Keratinocyte (primary cell): ENCODE measurements at regions not wholly inside any gene's neighbourhood (a gene's known extent, or its start where the extent isn't known, plus 50 kb on each side); places are given as distances from the start of the nearest gene placed in this dataset.

ENCODE experiments used
- DNase-seq: peaks from one replicate; pipeline ENCODE4 v3.0.0-alpha.2; 2011; ENCODE audit warnings: low read depth, missing footprints, low spot score
- FAIRE-seq: peaks from 2 replicates; lab custom pipeline; 2011; peaks lifted over from hg19 to GRCh38; lab: Jason Lieb, UNC
- H2AFZ ChIP-seq: 2 replicates; pipeline ENCODE4 v1.6.0; 2012; ENCODE audit warnings: low read length, control low read depth, inconsistent platforms; ENCODE audit not compliant: control insufficient read depth
- H3K27ac ChIP-seq: 2 replicates; pipeline ENCODE4 v1.5.1; 2011; ENCODE audit warnings: low read length; ENCODE audit not compliant: control insufficient read depth, insufficient read depth
- H3K27me3 ChIP-seq: 3 replicates; pipeline ENCODE4 v1.6.0; 2011; ENCODE audit warnings: low read length; ENCODE audit not compliant: control insufficient read depth, insufficient read depth; ENCODE audit errors: extremely low read depth
- H3K36me3 ChIP-seq, 2 experiments: 2 replicates in 1 of 2; 3 replicates in 1 of 2; pipeline ENCODE4 v1.5.1; 2011; ENCODE audit warnings: low read length in 2 of 2, mild to moderate bottlenecking in 1 of 2; ENCODE audit not compliant: control insufficient read depth in 2 of 2, insufficient read depth in 2 of 2; ENCODE audit errors: extremely low read depth in 1 of 2
- H3K4me1 ChIP-seq: 3 replicates; pipeline ENCODE4 v1.5.1; 2011; ENCODE audit warnings: low read length; ENCODE audit not compliant: control insufficient read depth, insufficient read depth; ENCODE audit errors: extremely low read depth
- H3K4me2 ChIP-seq: 3 replicates; pipeline ENCODE4 v1.6.0; 2011; ENCODE audit warnings: low read depth, low read length; ENCODE audit not compliant: control insufficient read depth, insufficient read depth; ENCODE audit errors: extremely low read depth
- H3K4me3 ChIP-seq, 3 experiments: fragments of 200-600 bp in 1 of 3; sonication (generic) in 1 of 3; 2 replicates in 2 of 3; 3 replicates in 1 of 3; pipeline ENCODE4 v1.5.1; 2011 to 2016; ENCODE audit warnings: low read length in 3 of 3, mild to moderate bottlenecking in 3 of 3, control low read depth in 2 of 3, inconsistent platforms in 1 of 3, low read depth in 1 of 3, mixed read lengths in 1 of 3, mixed run types in 1 of 3, moderate library complexity in 1 of 3; ENCODE audit not compliant: control insufficient read depth in 2 of 3, insufficient read depth in 2 of 3; ENCODE audit errors: extremely low read depth in 1 of 3
- H3K79me2 ChIP-seq: 2 replicates; pipeline ENCODE4 v1.6.0; 2012; ENCODE audit warnings: low read length; ENCODE audit not compliant: control insufficient read depth, insufficient read depth
- H3K9ac ChIP-seq: 3 replicates; pipeline ENCODE4 v1.6.0; 2011; ENCODE audit warnings: low read length; ENCODE audit not compliant: control insufficient read depth, insufficient read depth; ENCODE audit errors: extremely low read depth
- H3K9me1 ChIP-seq: 3 replicates; pipeline ENCODE4 v1.6.0; 2011; ENCODE audit warnings: low read length; ENCODE audit not compliant: control insufficient read depth, insufficient read depth; ENCODE audit errors: extremely low read depth
- H3K9me3 ChIP-seq: 2 replicates; pipeline ENCODE4 v1.5.1; 2012; ENCODE audit warnings: low read depth, low read length; ENCODE audit not compliant: control insufficient read depth
- H4K20me1 ChIP-seq: 3 replicates; pipeline ENCODE4 v1.6.0; 2011; ENCODE audit warnings: low read length; ENCODE audit not compliant: control insufficient read depth, insufficient read depth; ENCODE audit errors: extremely low read depth
- CTCF ChIP-seq, 3 experiments: IDR thresholded peaks in 1 of 3; conservative IDR thresholded peaks in 1 of 3; optimal IDR thresholded peaks in 1 of 3; 2 replicates in 2 of 3; 3 replicates in 1 of 3; pipeline versions ENCODE3 to v1.5.1; 2011; ENCODE audit warnings: low read length in 3 of 3, mild to moderate bottlenecking in 3 of 3, moderate library complexity in 2 of 3, control low read depth in 1 of 3, inconsistent platforms in 1 of 3; ENCODE audit not compliant: insufficient read depth in 2 of 3; ENCODE audit errors: extremely low read depth in 1 of 3
- EZH2 ChIP-seq: IDR thresholded peaks from one replicate; pipeline ENCODE4 v1.6.1; 2012; ENCODE audit warnings: inconsistent platforms, mild to moderate bottlenecking, low read length, moderate library complexity
- dilution Hi-C: fragments of 300-500 bp; cut with MboI; formaldehyde crosslinking; loops from one replicate; pipeline ENCODE4 v1.7.0; 2020; ENCODE audit warnings: low sequenced_read_pairs; ENCODE audit not compliant: extremely low pct_ligation_motif_present

GRCh38 chr3:163490119-163490518 lies 1588.2 kb downstream of the SI start:
- Histone ChIP-seq H3K27ac (no peak overlapping the region), H3K4me3 (no peak overlapping the region), H3K79me2 (no peaks in the 10 kb centered on the region), H3K27me3 (no peaks in the 10 kb centered on the region), H3K4me1 (no peaks in the 10 kb centered on the region), H2AFZ (no peak overlapping the region), H3K36me3 (no peaks in the 10 kb centered on the region), H3K4me2 (no peak overlapping the region), H3K9me1 (no peaks in the 10 kb centered on the region), H4K20me1 (no peaks in the 10 kb centered on the region), H3K9me3 (no peaks in the 10 kb centered on the region), H3K9ac (no peak overlapping the region)
- peak in 2 of 3 experiments; percentile 64 to 74 for TF ChIP-seq CTCF (optimal IDR thresholded peaks at IDR 0.05 in 1 of 3, IDR thresholded peaks at IDR 0.05 in 1 of 3, conservative IDR thresholded peaks at IDR 0.05 in 1 of 3; ENCODE audit: extremely low read depth in 1 of 3, insufficient read depth in 2 of 3, low read length in 3 of 3)
- no peak for TF ChIP-seq EZH2
- no peak for DNase-seq
- dilution Hi-C loops = no loop called here
- no peak for FAIRE-seq

- no peak overlapping the region for H3K9ac ChIP-seq
- no peak for TF ChIP-seq CTCF (optimal IDR thresholded peaks at IDR 0.05 in 1 of 3, IDR thresholded peaks at IDR 0.05 in 1 of 3, conservative IDR thresholded peaks at IDR 0.05 in 1 of 3; ENCODE audit: extremely low read depth in 1 of 3, insufficient read depth in 2 of 3, low read length in 3 of 3)
- no peak for TF ChIP-seq EZH2
Observed at GRCh38 chr3:163482695-163483094, 1595.6 kb downstream of the SI start.

More at GRCh38 chr3:163482695-163483094, 1595.6 kb downstream of the SI start:
- DNase-seq = no peak
- no peaks in the 10 kb centered on the region for H3K79me2 ChIP-seq
- H3K4me3 ChIP-seq = no peak overlapping the region
- H3K9me3 ChIP-seq = no peaks in the 10 kb centered on the region
- H3K9me1 ChIP-seq = no peaks in the 10 kb centered on the region
- H2AFZ ChIP-seq = no peak overlapping the region
- no peaks in the 10 kb centered on the region for H3K27me3 ChIP-seq
- dilution Hi-C loops = no loop called here
- no peak for FAIRE-seq
- no peak overlapping the region for H3K4me2 ChIP-seq
- no peak overlapping the region for H3K27ac ChIP-seq
- no peaks in the 10 kb centered on the region for H4K20me1 ChIP-seq
- no peaks in the 10 kb centered on the region for H3K36me3 ChIP-seq
- H3K4me1 ChIP-seq = no peaks in the 10 kb centered on the region
